Activated CD8-positive, alpha-beta memory T cell treated with anti-CD3 and anti-CD28 coated beads, Interleukin-2, amount 50 U/mL, for 48 hours (primary cell): ENCODE measurements at regions not wholly inside any gene's neighbourhood (a gene's known extent, or its start where the extent isn't known, plus 50 kb on each side); places are given as distances from the start of the nearest gene placed in this dataset.
"Not testable (repeated sequence)": the region's sequence is repeated elsewhere in the genome, so short reads cannot be mapped to it uniquely, and the experiment has no call there.

Experiments used
- DNase-seq: peaks from one replicate; pipeline ENCODE4 v3.0.0-alpha.2; 2020

GRCh38 chr4:25981749-25982148, 67.7 kb downstream of the SMIM20 start:
- DNase-seq, result no peak

GRCh38 chr4:25982962-25983361, 68.9 kb downstream of the SMIM20 start:
- no peak for DNase-seq

GRCh38 chr4:25984266-25984665, 70.2 kb downstream of the SMIM20 start:
- no peak for DNase-seq

- DNase-seq, result no peak
Measured at GRCh38 chr4:25984796-25985195, 70.8 kb downstream of the SMIM20 start.

GRCh38 chr4:25986807-25987206, 72.8 kb downstream of the SMIM20 start:
- no peak for DNase-seq

GRCh38 chr4:25991340-25991739, 77.3 kb downstream of the SMIM20 start:
- no peak for DNase-seq

GRCh38 chr4:25993395-25994185, 79.6 kb downstream of the SMIM20 start:
- DNase-seq, result peak; percentile 60

- DNase-seq, result not testable (repeated sequence)
Measured at GRCh38 chr4:25994577-25994976, 80.6 kb downstream of the SMIM20 start.

- DNase-seq, result no peak
Measured at GRCh38 chr4:26000274-26000950, 86.4 kb downstream of the SMIM20 start.

- DNase-seq, result peak; percentile 8
Measured at GRCh38 chr4:26001413-26001812, 87.4 kb downstream of the SMIM20 start.

GRCh38 chr4:26001816-26002215, 87.8 kb downstream of the SMIM20 start:
- DNase-seq, result no peak

- DNase-seq, result no peak
Measured at GRCh38 chr4:26003056-26003455, 89.0 kb downstream of the SMIM20 start.

- no peak for DNase-seq
Measured at GRCh38 chr4:26004290-26004689, 90.3 kb downstream of the SMIM20 start.

GRCh38 chr4:26005764-26006163, 91.7 kb downstream of the SMIM20 start:
- peak; percentile 10 for DNase-seq

GRCh38 chr4:26008737-26009136, 94.7 kb downstream of the SMIM20 start:
- no peak for DNase-seq

GRCh38 chr4:26009502-26009901, 95.5 kb downstream of the SMIM20 start:
- no peak for DNase-seq

- no peak for DNase-seq
Measured at GRCh38 chr4:26010304-26010703, 96.3 kb downstream of the SMIM20 start.

- no peak for DNase-seq
Measured at GRCh38 chr4:26013629-26014028, 99.6 kb downstream of the SMIM20 start.

- DNase-seq, result peak; percentile 10
Measured at GRCh38 chr4:26015133-26015651, 101.2 kb downstream of the SMIM20 start.

- peak; percentile 10 for DNase-seq
Measured at GRCh38 chr4:26015906-26016305, 101.9 kb downstream of the SMIM20 start.

GRCh38 chr4:26017531-26017930, 103.5 kb downstream of the SMIM20 start:
- peak; percentile 15 for DNase-seq

- not testable (repeated sequence) for DNase-seq
Measured at GRCh38 chr4:26017961-26018700, 104.1 kb downstream of the SMIM20 start.

GRCh38 chr4:26020083-26020668, 106.2 kb downstream of the SMIM20 start:
- DNase-seq, result no peak
